ENCODE measurements at regions not wholly inside any gene's neighbourhood (a gene's known extent, or its start where the extent isn't known, plus 50 kb on each side); places are given as distances from the start of the nearest gene placed in this dataset.

DNA sequence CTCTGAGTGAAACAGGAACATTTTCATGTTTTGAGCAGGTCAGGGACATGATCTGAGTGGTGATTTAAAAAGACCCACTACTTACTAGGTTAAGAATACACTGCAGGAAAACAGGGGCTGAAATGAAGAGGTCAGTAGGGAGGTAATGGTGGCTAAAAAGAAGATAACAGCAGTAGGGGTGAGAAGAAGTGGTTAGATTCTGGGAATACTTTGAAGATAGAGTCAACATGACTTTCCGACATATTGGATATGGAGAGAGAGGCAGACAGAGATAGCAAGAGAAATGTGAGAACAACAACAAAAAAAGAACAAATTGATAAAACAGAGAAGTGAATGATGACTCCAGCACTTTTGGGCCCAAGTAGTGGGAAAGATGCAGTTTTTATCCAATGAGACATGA lies 168.0 kb downstream of the ALX1 start:
- TF ChIP-seq, protein P1, sequence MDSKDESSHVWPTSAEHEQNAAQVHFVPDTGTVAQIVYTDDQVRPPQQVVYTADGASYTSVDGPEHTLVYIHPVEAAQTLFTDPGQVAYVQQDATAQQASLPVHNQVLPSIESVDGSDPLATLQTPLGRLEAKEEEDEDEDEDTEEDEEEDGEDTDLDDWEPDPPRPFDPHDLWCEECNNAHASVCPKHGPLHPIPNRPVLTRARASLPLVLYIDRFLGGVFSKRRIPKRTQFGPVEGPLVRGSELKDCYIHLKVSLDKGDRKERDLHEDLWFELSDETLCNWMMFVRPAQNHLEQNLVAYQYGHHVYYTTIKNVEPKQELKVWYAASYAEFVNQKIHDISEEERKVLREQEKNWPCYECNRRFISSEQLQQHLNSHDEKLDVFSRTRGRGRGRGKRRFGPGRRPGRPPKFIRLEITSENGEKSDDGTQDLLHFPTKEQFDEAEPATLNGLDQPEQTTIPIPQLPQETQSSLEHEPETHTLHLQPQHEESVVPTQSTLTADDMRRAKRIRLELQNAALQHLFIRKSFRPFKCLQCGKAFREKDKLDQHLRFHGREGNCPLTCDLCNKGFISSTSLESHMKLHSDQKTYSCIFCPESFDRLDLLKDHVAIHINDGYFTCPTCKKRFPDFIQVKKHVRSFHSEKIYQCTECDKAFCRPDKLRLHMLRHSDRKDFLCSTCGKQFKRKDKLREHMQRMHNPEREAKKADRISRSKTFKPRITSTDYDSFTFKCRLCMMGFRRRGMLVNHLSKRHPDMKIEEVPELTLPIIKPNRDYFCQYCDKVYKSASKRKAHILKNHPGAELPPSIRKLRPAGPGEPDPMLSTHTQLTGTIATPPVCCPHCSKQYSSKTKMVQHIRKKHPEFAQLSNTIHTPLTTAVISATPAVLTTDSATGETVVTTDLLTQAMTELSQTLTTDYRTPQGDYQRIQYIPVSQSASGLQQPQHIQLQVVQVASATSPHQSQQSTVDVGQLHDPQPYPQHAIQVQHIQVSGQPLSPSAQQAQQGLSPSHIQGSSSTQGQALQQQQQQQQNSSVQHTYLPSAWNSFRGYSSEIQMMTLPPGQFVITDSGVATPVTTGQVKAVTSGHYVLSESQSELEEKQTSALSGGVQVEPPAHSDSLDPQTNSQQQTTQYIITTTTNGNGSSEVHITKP (tag by site-specific recombination; IDR thresholded peaks at IDR 0.05) = no peak
- no peak for TF ChIP-seq ZNF138 (tag by site-specific recombination; IDR thresholded peaks at IDR 0.05; ENCODE audit: borderline replicate concordance)

Measured in HEK293 (cell line).